ENCODE measurements at regions not wholly inside any gene's neighbourhood (a gene's known extent, or its start where the extent isn't known, plus 50 kb on each side); places are given as distances from the start of the nearest gene placed in this dataset.

GRCh38 chr2:173580956-173581355 is 226.3 kb downstream of the CDCA7 start:
- Histone ChIP-seq H3K27me3 (replicated peaks; ENCODE audit: insufficient read depth, low read depth, low read length, poor library complexity) (peaks cover 17% of the 10 kb centered on the region), H3K9me3 (ENCODE audit: low read depth, low read length, poor library complexity, severe bottlenecking) (no peaks in the 10 kb centered on the region), H3K27ac (ENCODE audit: low read depth, low read length, poor library complexity, severe bottlenecking) (no peak overlapping the region), H3K4me3 (ENCODE audit: low read depth, low read length, poor library complexity, severe bottlenecking) (no peak overlapping the region), H3K36me3 (ENCODE audit: insufficient read depth, low read length, poor library complexity, severe bottlenecking) (no peaks in the 10 kb centered on the region), H3K4me1 (ENCODE audit: insufficient read depth, low read length, poor library complexity, severe bottlenecking) (no peaks in the 10 kb centered on the region)
- TF ChIP-seq, protein P1, sequence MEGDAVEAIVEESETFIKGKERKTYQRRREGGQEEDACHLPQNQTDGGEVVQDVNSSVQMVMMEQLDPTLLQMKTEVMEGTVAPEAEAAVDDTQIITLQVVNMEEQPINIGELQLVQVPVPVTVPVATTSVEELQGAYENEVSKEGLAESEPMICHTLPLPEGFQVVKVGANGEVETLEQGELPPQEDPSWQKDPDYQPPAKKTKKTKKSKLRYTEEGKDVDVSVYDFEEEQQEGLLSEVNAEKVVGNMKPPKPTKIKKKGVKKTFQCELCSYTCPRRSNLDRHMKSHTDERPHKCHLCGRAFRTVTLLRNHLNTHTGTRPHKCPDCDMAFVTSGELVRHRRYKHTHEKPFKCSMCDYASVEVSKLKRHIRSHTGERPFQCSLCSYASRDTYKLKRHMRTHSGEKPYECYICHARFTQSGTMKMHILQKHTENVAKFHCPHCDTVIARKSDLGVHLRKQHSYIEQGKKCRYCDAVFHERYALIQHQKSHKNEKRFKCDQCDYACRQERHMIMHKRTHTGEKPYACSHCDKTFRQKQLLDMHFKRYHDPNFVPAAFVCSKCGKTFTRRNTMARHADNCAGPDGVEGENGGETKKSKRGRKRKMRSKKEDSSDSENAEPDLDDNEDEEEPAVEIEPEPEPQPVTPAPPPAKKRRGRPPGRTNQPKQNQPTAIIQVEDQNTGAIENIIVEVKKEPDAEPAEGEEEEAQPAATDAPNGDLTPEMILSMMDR (conservative IDR thresholded peaks at IDR 0.05; ENCODE audit: low read depth, low read length): no peak
- no peak for TF ChIP-seq EZH2 (IDR thresholded peaks at IDR 0.05; ENCODE audit: borderline replicate concordance, low read depth, low read length, poor library complexity, severe bottlenecking)
- CTCF ChIA-PET: no interaction called here
- BruUV-seq (replicated peaks): no TSS peak
- intact Hi-C loops (cut with micrococcal nuclease; ENCODE audit: unreplicated experiment): no loop called here
- DNase-seq (ENCODE audit: low spot score): no peak
- POLR2A ChIA-PET (ENCODE audit: low non-redundant PET): no interaction called here

GRCh38 chr2:173583196-173583595 is 228.5 kb downstream of the CDCA7 start:
- POLR2A ChIA-PET (ENCODE audit: low non-redundant PET): no interaction called here
- peaks cover 23% of the 10 kb centered on the region for H3K27me3 ChIP-seq (replicated peaks; ENCODE audit: insufficient read depth, low read depth, low read length, poor library complexity)
- H3K4me1 ChIP-seq (ENCODE audit: insufficient read depth, low read length, poor library complexity, severe bottlenecking): no peaks in the 10 kb centered on the region
- no peak overlapping the region for H3K27ac ChIP-seq (ENCODE audit: low read depth, low read length, poor library complexity, severe bottlenecking)
- no peak for TF ChIP-seq EZH2 (IDR thresholded peaks at IDR 0.05; ENCODE audit: borderline replicate concordance, low read depth, low read length, poor library complexity, severe bottlenecking)
- TF ChIP-seq, protein P1 (conservative IDR thresholded peaks at IDR 0.05; ENCODE audit: low read depth, low read length): no peak
- no peaks in the 10 kb centered on the region for H3K9me3 ChIP-seq (ENCODE audit: low read depth, low read length, poor library complexity, severe bottlenecking)
- H3K36me3 ChIP-seq (ENCODE audit: insufficient read depth, low read length, poor library complexity, severe bottlenecking): no peaks in the 10 kb centered on the region
- BruUV-seq (replicated peaks): no TSS peak
- CTCF ChIA-PET: no interaction called here
- intact Hi-C loops (cut with micrococcal nuclease; ENCODE audit: unreplicated experiment): no loop called here
- no peak for DNase-seq (ENCODE audit: low spot score)
- no peak overlapping the region for H3K4me3 ChIP-seq (ENCODE audit: low read depth, low read length, poor library complexity, severe bottlenecking)

DNA sequence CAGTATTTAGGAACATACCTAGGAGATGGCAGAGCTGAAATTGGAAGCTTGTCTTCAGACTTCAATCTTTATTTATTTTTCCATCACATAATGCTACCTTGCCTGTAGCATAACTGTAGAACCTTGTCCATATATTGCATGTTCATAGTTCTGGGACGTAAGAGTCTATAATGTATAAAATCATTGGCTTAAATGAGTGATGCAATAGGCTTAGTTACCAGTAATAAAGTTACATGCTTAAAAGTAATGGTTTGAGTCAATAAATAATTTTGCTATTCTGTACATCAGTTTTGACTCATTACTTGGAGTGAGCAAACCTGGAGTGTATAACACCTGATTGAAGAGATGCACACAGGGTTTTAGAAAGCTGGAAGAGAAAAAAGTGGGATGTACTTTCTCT is 229.3 kb downstream of the CDCA7 start:
- TF ChIP-seq, protein P1 (conservative IDR thresholded peaks at IDR 0.05; ENCODE audit: low read depth, low read length): no peak
- no peak for TF ChIP-seq EZH2 (IDR thresholded peaks at IDR 0.05; ENCODE audit: borderline replicate concordance, low read depth, low read length, poor library complexity, severe bottlenecking)
- no TSS peak for BruUV-seq (replicated peaks)
- CTCF ChIA-PET: no interaction called here
- H3K27me3 ChIP-seq (replicated peaks; ENCODE audit: insufficient read depth, low read depth, low read length, poor library complexity): peaks cover 24% of the 10 kb centered on the region
- H3K4me3 ChIP-seq (ENCODE audit: low read depth, low read length, poor library complexity, severe bottlenecking): no peak overlapping the region
- intact Hi-C loops (cut with micrococcal nuclease; ENCODE audit: unreplicated experiment): no loop called here
- H3K36me3 ChIP-seq (ENCODE audit: insufficient read depth, low read length, poor library complexity, severe bottlenecking): no peaks in the 10 kb centered on the region
- no peak overlapping the region for H3K27ac ChIP-seq (ENCODE audit: low read depth, low read length, poor library complexity, severe bottlenecking)
- POLR2A ChIA-PET (ENCODE audit: low non-redundant PET): no interaction called here
- no peak for DNase-seq (ENCODE audit: low spot score)
- H3K4me1 ChIP-seq (ENCODE audit: insufficient read depth, low read length, poor library complexity, severe bottlenecking): no peaks in the 10 kb centered on the region
- no peaks in the 10 kb centered on the region for H3K9me3 ChIP-seq (ENCODE audit: low read depth, low read length, poor library complexity, severe bottlenecking)

Data from A673 (cell line).